GM12891 (cell line): ENCODE measurements at regions not wholly inside any gene's neighbourhood (a gene's known extent, or its start where the extent isn't known, plus 50 kb on each side); places are given as distances from the start of the nearest gene placed in this dataset.

Source experiments
- POLR2A ChIP-seq: IDR thresholded peaks from 2 replicates; pipeline ENCODE4 v1.6.1; 2011; ENCODE audit warnings: low read depth, low read length, control low read depth
- POLR2AphosphoS5 ChIP-seq: IDR thresholded peaks from 2 replicates; pipeline ENCODE4 v1.6.1; 2011; ENCODE audit warnings: low read depth, low read length, control low read depth
- POU2F2 ChIP-seq: IDR thresholded peaks from 2 replicates; pipeline ENCODE4 v1.6.1; 2011; ENCODE audit warnings: low read depth, mild to moderate bottlenecking, control low read depth, low read length, moderate library complexity

- TF ChIP-seq POU2F2 = no peak
- no peak for TF ChIP-seq POLR2A
- TF ChIP-seq POLR2AphosphoS5 = no peak
Measured at GRCh38 chr9:108050894-108051293, 561.3 kb upstream of the KLF4 start.
